Brain microvascular endothelial cell (primary cell): ENCODE measurements at regions not wholly inside any gene's neighbourhood (a gene's known extent, or its start where the extent isn't known, plus 50 kb on each side); places are given as distances from the start of the nearest gene placed in this dataset.

ENCODE experiments used
- DNase-seq: peaks from one replicate; pipeline ENCODE4 v3.0.0-alpha.2; 2020
- H3K27ac ChIP-seq: fragments of 250-450 bp; sonication (Bioruptor Pico); 2 replicates; pipeline ENCODE4 v1.5.1; 2020; ENCODE audit warnings: mild to moderate bottlenecking, moderate library complexity
- H3K27me3 ChIP-seq: fragments of 250-450 bp; sonication (Bioruptor Pico); replicated peaks from 2 replicates; pipeline ENCODE4 v1.5.1; 2020; ENCODE audit warnings: mild to moderate bottlenecking
- H3K36me3 ChIP-seq: fragments of 250-450 bp; sonication (Bioruptor Pico); replicated peaks from 2 replicates; pipeline ENCODE4 v1.5.1; 2020; ENCODE audit warnings: mild to moderate bottlenecking
- H3K4me3 ChIP-seq: 2 replicates; pipeline ENCODE4 v1.5.1; 2011; ENCODE audit warnings: low read depth, mild to moderate bottlenecking, control low read depth, low read length, moderate library complexity
- CTCF ChIP-seq: IDR thresholded peaks from 2 replicates; pipeline ENCODE4 v1.5.1; 2011; ENCODE audit warnings: low read depth, mild to moderate bottlenecking, moderate library complexity, low read length, control low read depth, inconsistent platforms; ENCODE audit errors: missing control alignments
- in situ Hi-C: cut with HindIII; loops from 2 replicates; pipeline ENCODE4 v1.10.0; 2017; ENCODE audit warnings: low sequenced_read_pairs, low pct_ligation_motif_present

DNA sequence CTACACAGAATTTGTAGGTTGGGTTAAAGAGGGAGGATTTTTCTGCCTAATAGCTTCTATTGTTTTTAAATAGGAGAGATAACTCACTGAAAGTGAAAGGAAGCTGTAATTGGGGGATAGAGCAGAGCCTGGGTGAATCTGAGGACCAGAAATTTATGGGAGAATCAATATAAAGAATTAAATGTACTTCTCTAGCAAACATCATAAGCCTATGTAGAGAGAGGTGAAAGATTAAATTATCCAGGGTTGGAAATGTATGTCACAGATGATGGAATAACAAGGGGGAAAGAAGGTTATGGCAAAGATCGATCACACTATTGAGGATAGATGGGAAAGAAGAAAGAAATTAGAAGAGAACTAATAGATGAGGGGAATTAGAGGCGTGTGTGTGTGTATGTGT, 104.4 kb upstream of the DCAF8L1 start:
- TF ChIP-seq CTCF, result no peak
- Histone ChIP-seq H3K27me3 (no peaks in the 10 kb centered on the region), H3K4me3 (no peak overlapping the region), H3K36me3 (no peaks in the 10 kb centered on the region), H3K27ac (no peak overlapping the region)
- in situ Hi-C loops, result no loop called here
- no peak for DNase-seq

GRCh38 chrX:28058901-28059300, 77.7 kb upstream of the DCAF8L1 start:
- H3K27ac ChIP-seq, result no peak overlapping the region
- H3K27me3 ChIP-seq, result no peaks in the 10 kb centered on the region
- no peak for TF ChIP-seq CTCF
- H3K4me3 ChIP-seq, result no peak overlapping the region
- DNase-seq, result peak; percentile 26
- in situ Hi-C loops, result no loop called here
- no peaks in the 10 kb centered on the region for H3K36me3 ChIP-seq

DNA sequence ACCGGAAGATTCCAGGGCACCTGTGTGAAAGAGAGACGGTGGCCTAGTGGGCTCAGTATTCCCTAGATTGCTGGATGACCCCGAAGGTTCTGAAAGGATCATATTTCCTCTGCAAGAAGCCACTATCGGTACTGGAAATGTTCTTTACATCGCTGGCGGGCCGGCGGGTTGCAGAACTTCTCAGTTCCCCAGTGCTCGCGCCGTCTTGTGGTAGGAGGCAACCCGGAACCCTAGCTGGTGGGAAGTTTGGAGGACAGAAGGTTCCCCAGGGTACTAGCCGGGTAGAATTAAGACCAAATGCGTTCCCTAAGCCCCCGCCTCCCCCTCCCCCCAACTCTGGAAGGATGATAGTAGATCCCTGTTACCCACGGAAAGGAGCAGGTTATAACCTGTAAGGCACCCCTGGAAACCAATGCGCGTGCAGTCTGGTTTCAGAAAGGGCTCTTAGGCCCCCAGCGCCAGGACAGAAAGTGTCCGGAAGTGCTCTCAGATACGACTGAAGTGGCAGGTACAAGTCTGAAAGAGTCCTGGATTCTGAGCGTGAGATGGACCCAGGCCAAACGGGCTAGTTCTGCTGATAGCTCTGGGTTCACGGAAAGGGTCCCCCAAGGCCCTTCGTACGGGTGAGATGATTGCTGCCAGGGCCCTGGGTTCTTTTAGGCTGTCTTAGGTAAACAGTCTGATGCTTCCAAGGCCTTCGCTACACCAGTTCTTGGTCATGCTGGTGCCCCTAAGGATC, 61.7 kb upstream of the DCAF8L1 start:
- H3K27ac ChIP-seq, result no peak overlapping the region
- TF ChIP-seq CTCF, result no peak
- H3K27me3 ChIP-seq, result no peaks in the 10 kb centered on the region
- in situ Hi-C loops, result no loop called here
- H3K36me3 ChIP-seq, result no peaks in the 10 kb centered on the region
- H3K4me3 ChIP-seq, result no peak overlapping the region
- DNase-seq, result no peak

- H3K36me3 ChIP-seq, result no peaks in the 10 kb centered on the region
- H3K27ac ChIP-seq, result no peak overlapping the region
- H3K4me3 ChIP-seq, result no peak overlapping the region
- no peak for TF ChIP-seq CTCF
- DNase-seq, result no peak
- no peaks in the 10 kb centered on the region for H3K27me3 ChIP-seq
- in situ Hi-C loops, result no loop called here
Measured at GRCh38 chrX:28042260-28042659, 61.0 kb upstream of the DCAF8L1 start.

DNA sequence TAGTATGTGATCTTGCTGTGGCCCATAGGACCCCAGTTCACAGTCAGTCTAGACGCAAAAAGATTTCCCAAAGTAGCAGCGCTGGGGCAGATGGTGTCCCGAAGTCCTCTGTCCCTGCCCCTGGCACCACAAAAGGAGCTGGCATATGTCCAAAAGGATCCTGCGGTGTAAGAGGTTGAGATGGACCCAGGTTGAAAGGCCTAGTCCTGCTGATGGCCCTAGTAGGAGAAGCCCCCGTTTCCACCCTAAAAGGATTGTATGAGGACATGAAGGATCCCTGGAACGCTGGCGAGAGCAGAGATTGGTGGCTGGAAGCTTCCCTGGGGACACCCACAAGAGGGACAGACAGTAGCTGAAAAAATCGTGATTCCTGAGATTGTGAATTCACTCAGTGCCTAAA, 58.0 kb upstream of the DCAF8L1 start:
- Histone ChIP-seq H3K36me3 (no peaks in the 10 kb centered on the region), H3K27ac (no peak overlapping the region), H3K4me3 (no peak overlapping the region), H3K27me3 (no peaks in the 10 kb centered on the region)
- in situ Hi-C loops, result no loop called here
- no peak for DNase-seq
- TF ChIP-seq CTCF, result no peak
